ENCODE measurements at regions not wholly inside any gene's neighbourhood (a gene's known extent, or its start where the extent isn't known, plus 50 kb on each side); places are given as distances from the start of the nearest gene placed in this dataset.
A peak's percentile ranks its signal among the peaks of the same experiment; 100 is the strongest.

- Mint-ChIP-seq H3K9me3 (no peaks in the 10 kb centered on the region), H3K4me3 (no peak overlapping the region), H3K36me3 (no peaks in the 10 kb centered on the region), H3K27me3 (ENCODE audit: low read depth) (no peaks in the 10 kb centered on the region), H3K27ac (peak overlapping the region; percentile 38; the same call in 1 of the 2 replicates), H3K4me1 (peaks cover 4% of the 10 kb centered on the region)
- DNase-seq (ENCODE audit: low spot score) (no peak), ATAC-seq (no peak)
- TF ChIP-seq GABPB1 (CRISPR knock-in tag; IDR thresholded peaks at IDR 0.05) (peak; percentile 70), ZNF263 (CRISPR knock-in tag; IDR thresholded peaks at IDR 0.05; ENCODE audit: low read depth) (no peak)
- ChIA-PET POLR2A (no interaction called here), CTCF (no interaction called here)
Observed at GRCh38 chr4:123628288-123628687, 231.7 kb downstream of the SPRY1 start.

- H3K27me3 Mint-ChIP-seq (ENCODE audit: low read depth) = 0 out of 2 replicates have a peak, but pooled peaks cover 3% of the 10 kb centered on the region
- no peak for TF ChIP-seq ESRRA (CRISPR knock-in tag; IDR thresholded peaks at IDR 0.05; ENCODE audit: borderline replicate concordance)
- no peak for TF ChIP-seq ATF3 (CRISPR knock-in tag; conservative IDR thresholded peaks at IDR 0.05)
- no peak for TF ChIP-seq HMGXB4 (CRISPR knock-in tag; IDR thresholded peaks at IDR 0.05)
- TF ChIP-seq TEAD4 (CRISPR knock-in tag; IDR thresholded peaks at IDR 0.05) = no peak
- no peak for TF ChIP-seq USF2 (CRISPR knock-in tag; IDR thresholded peaks at IDR 0.05)
- TF ChIP-seq ATF1 (CRISPR knock-in tag; IDR thresholded peaks at IDR 0.05) = no peak
- no peak for DNase-seq (ENCODE audit: low spot score)
- no peak overlapping the region for H3K27ac Mint-ChIP-seq
- ATAC-seq = no peak
- no peaks in the 10 kb centered on the region for H3K36me3 Mint-ChIP-seq
- POLR2A ChIA-PET = no interaction called here
- peaks cover 29% of the 10 kb centered on the region for H3K9me3 Mint-ChIP-seq
- CTCF ChIA-PET = no interaction called here
- no peak overlapping the region for H3K4me3 Mint-ChIP-seq
- H3K4me1 Mint-ChIP-seq = peaks cover 4% of the 10 kb centered on the region
Observed at GRCh38 chr4:123631786-123632692, 235.4 kb downstream of the SPRY1 start.

GRCh38 chr4:123632693-123633030 is 236.1 kb downstream of the SPRY1 start:
- Mint-ChIP-seq H3K27me3 (ENCODE audit: low read depth) (0 out of 2 replicates have a peak, but pooled peaks cover 3% of the 10 kb centered on the region), H3K4me1 (peaks cover 4% of the 10 kb centered on the region), H3K27ac (no peak overlapping the region), H3K36me3 (no peaks in the 10 kb centered on the region), H3K4me3 (no peak overlapping the region), H3K9me3 (peaks cover 33% of the 10 kb centered on the region)
- ChIA-PET POLR2A (no interaction called here), CTCF (no interaction called here)
- ATAC-seq = no peak
- DNase-seq (ENCODE audit: low spot score) = no peak
- TF ChIP-seq E2F5 (CRISPR knock-in tag; IDR thresholded peaks at IDR 0.05) (no peak), ATF2 (CRISPR knock-in tag; IDR thresholded peaks at IDR 0.05; ENCODE audit: borderline replicate concordance, low read depth) (no peak), FOXJ3 (CRISPR knock-in tag; IDR thresholded peaks at IDR 0.05; ENCODE audit: borderline replicate concordance) (no peak), ZNF232 (CRISPR knock-in tag; IDR thresholded peaks at IDR 0.05) (no peak), MAX (CRISPR knock-in tag; IDR thresholded peaks at IDR 0.05) (no peak), STAT6 (CRISPR knock-in tag; conservative IDR thresholded peaks at IDR 0.05; ENCODE audit: low read depth) (no peak), MLX (CRISPR knock-in tag; IDR thresholded peaks at IDR 0.05) (no peak), ETV6 (CRISPR knock-in tag; IDR thresholded peaks at IDR 0.05) (no peak), ZBTB43 (CRISPR knock-in tag; IDR thresholded peaks at IDR 0.05) (no peak), IRF1 (CRISPR knock-in tag; IDR thresholded peaks at IDR 0.05) (no peak), ZNF317 (CRISPR knock-in tag; IDR thresholded peaks at IDR 0.05; ENCODE audit: borderline replicate concordance, low read depth) (no peak), RORB (CRISPR knock-in tag; IDR thresholded peaks at IDR 0.05) (no peak)

Data from WTC11 (cell line).